ENCODE measurements at regions not wholly inside any gene's neighbourhood (a gene's known extent, or its start where the extent isn't known, plus 50 kb on each side); places are given as distances from the start of the nearest gene placed in this dataset.

DNA sequence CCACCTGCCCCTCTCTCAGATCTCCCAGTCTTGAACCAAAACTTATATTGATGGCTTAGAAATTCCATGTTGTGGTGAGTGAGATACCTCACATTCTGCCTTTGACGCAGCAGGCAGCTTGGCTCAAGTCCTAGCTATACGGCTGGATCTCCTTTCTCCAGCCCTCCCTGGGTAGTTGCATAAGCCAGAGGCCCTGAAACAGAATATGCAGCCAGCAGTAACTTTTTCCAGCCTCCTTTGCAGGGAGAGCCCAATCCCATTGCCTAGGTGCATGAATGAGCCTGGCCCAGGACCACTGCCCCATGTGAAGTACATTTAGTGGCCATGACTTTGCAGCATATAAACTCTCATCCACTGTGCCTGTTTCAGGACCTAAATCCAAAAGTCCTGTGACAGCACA lies 202.2 kb upstream of the CDYL start:
- H3K9ac ChIP-seq (ENCODE audit: low read length): no peak overlapping the region
- no peaks in the 10 kb centered on the region for H3K27me3 ChIP-seq (ENCODE audit: control insufficient read depth, insufficient read depth, low read length)
- H3K4me1 ChIP-seq (ENCODE audit: control insufficient read depth, insufficient read depth, low read length): no peaks in the 10 kb centered on the region
- H3K4me3 ChIP-seq (ENCODE audit: low read length): no peak overlapping the region
- H3K9me3 ChIP-seq (ENCODE audit: control insufficient read depth, low read length): no peaks in the 10 kb centered on the region
- no peaks in the 10 kb centered on the region for H3K36me3 ChIP-seq (ENCODE audit: control insufficient read depth, insufficient read depth, low read length)

- H3K9ac ChIP-seq (ENCODE audit: low read length): no peak overlapping the region
- H3K9me3 ChIP-seq (ENCODE audit: control insufficient read depth, low read length): no peaks in the 10 kb centered on the region
- no peaks in the 10 kb centered on the region for H3K36me3 ChIP-seq (ENCODE audit: control insufficient read depth, insufficient read depth, low read length)
- H3K27me3 ChIP-seq (ENCODE audit: control insufficient read depth, insufficient read depth, low read length): no peaks in the 10 kb centered on the region
- H3K4me3 ChIP-seq (ENCODE audit: low read length): no peak overlapping the region
- H3K4me1 ChIP-seq (ENCODE audit: control insufficient read depth, insufficient read depth, low read length): no peaks in the 10 kb centered on the region
Observed at GRCh38 chr6:4571011-4571410, 205.2 kb upstream of the CDYL start.

GRCh38 chr6:4568138-4568537 lies 208.1 kb upstream of the CDYL start:
- Histone ChIP-seq H3K4me3 (ENCODE audit: low read length) (no peak overlapping the region), H3K27me3 (ENCODE audit: control insufficient read depth, insufficient read depth, low read length) (no peaks in the 10 kb centered on the region), H3K4me1 (ENCODE audit: control insufficient read depth, insufficient read depth, low read length) (no peaks in the 10 kb centered on the region), H3K9me3 (ENCODE audit: control insufficient read depth, low read length) (no peaks in the 10 kb centered on the region), H3K36me3 (ENCODE audit: control insufficient read depth, insufficient read depth, low read length) (no peaks in the 10 kb centered on the region), H3K9ac (ENCODE audit: low read length) (no peak overlapping the region)

DNA sequence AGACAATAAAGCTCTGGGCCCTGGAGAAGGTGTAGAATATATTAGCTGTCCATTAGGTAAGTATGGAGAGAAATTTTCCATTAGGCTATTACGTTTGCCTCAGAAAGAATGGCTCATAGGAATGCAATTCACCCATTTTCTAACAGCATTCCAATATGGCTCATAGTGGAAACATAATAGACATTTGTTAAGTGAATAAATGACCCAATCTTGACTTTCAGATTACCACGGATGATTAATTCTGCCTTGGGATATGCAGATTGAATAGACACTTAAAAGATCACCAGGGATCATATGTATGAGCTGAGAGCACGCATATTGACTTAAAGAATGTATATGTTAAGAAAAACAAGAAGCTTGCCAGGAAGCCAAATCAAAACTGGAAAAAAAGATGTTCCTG lies 209.1 kb upstream of the CDYL start:
- H3K27me3 ChIP-seq (ENCODE audit: control insufficient read depth, insufficient read depth, low read length): no peaks in the 10 kb centered on the region
- H3K9ac ChIP-seq (ENCODE audit: low read length): no peak overlapping the region
- H3K36me3 ChIP-seq (ENCODE audit: control insufficient read depth, insufficient read depth, low read length): no peaks in the 10 kb centered on the region
- no peak overlapping the region for H3K4me3 ChIP-seq (ENCODE audit: low read length)
- no peaks in the 10 kb centered on the region for H3K9me3 ChIP-seq (ENCODE audit: control insufficient read depth, low read length)
- no peaks in the 10 kb centered on the region for H3K4me1 ChIP-seq (ENCODE audit: control insufficient read depth, insufficient read depth, low read length)

DNA sequence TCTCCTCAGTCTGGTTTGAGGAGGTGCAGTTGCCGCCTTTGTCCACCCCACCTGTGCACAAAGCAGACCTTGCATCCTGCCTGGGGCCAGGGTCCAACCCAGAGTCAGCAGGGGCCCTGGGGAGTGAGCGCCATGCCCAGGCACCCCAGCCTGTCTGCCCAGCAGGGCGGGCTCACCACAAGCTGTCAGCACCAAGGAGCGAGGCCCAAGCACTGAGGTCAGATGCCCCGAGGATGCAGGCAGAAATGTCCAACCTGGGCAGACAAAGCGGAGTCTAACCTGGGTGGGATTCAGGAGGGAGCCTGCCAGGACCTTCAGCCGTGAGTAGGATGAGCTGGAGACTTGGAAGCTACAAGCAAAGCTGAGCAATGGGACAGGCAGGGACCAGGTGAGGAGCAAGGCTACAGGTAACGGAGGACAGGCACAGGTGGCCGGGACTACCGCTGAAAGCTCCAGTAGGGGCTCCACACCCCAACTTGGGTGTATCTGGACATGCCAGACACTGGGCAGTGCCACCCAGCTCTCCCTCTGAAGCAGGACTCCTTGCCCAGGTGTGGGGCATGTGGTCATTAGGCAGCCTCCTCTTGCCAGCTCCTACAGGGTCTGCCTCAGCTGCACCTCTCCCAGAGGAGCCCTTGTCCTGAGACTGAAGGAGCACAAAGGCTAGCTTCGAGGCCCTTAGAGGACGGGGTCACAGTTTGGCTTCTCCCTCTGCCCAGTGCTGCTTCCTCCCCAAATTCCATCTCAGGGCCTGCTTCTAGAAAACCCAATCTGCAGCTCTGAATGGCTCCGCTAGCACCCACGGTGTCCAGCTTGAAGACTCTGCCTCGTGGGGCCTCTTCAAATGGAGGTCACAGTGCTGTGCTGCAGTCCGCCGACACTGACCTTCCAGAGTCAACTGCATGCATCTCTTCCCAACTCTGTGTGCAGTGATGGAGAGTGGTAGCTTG lies 210.6 kb upstream of the CDYL start:
- H3K4me1 ChIP-seq (ENCODE audit: control insufficient read depth, insufficient read depth, low read length): no peaks in the 10 kb centered on the region
- no peaks in the 10 kb centered on the region for H3K27me3 ChIP-seq (ENCODE audit: control insufficient read depth, insufficient read depth, low read length)
- H3K4me3 ChIP-seq (ENCODE audit: low read length): no peak overlapping the region
- no peaks in the 10 kb centered on the region for H3K9me3 ChIP-seq (ENCODE audit: control insufficient read depth, low read length)
- no peaks in the 10 kb centered on the region for H3K36me3 ChIP-seq (ENCODE audit: control insufficient read depth, insufficient read depth, low read length)
- H3K9ac ChIP-seq (ENCODE audit: low read length): no peak overlapping the region

DNA sequence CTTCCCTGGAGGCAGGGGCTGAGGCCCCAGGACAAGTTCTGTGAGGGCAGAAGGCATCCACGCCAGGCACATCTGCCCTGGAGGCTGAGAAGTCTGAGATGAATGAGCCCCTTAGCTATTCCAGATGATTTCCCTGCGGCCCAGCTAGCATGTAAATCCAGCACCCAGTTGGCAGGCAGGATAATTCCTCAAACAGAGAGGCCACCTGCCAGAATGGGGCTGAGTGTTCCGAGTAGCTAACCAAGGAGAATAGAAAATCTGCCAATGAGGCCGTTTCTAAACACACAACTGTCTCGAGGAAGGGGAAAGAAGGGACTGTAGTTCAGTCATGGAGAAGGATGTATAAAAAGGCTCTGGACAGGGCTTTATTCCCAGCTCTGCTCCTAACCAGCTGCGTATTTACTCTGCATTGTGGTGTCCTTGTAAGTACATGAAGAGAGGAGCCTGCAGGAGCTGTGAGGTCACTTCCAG lies 211.4 kb upstream of the CDYL start:
- Histone ChIP-seq H3K9ac (ENCODE audit: low read length) (no peak overlapping the region), H3K4me1 (ENCODE audit: control insufficient read depth, insufficient read depth, low read length) (no peaks in the 10 kb centered on the region), H3K4me3 (ENCODE audit: low read length) (no peak overlapping the region), H3K9me3 (ENCODE audit: control insufficient read depth, low read length) (no peaks in the 10 kb centered on the region), H3K36me3 (ENCODE audit: control insufficient read depth, insufficient read depth, low read length) (no peaks in the 10 kb centered on the region), H3K27me3 (ENCODE audit: control insufficient read depth, insufficient read depth, low read length) (no peaks in the 10 kb centered on the region)

- no peaks in the 10 kb centered on the region for H3K4me1 ChIP-seq (ENCODE audit: control insufficient read depth, insufficient read depth, low read length)
- no peak overlapping the region for H3K4me3 ChIP-seq (ENCODE audit: low read length)
- no peaks in the 10 kb centered on the region for H3K27me3 ChIP-seq (ENCODE audit: control insufficient read depth, insufficient read depth, low read length)
- no peaks in the 10 kb centered on the region for H3K9me3 ChIP-seq (ENCODE audit: control insufficient read depth, low read length)
- H3K9ac ChIP-seq (ENCODE audit: low read length): no peak overlapping the region
- H3K36me3 ChIP-seq (ENCODE audit: control insufficient read depth, insufficient read depth, low read length): no peaks in the 10 kb centered on the region
Observed at GRCh38 chr6:4563877-4564276, 212.3 kb upstream of the CDYL start.

DNA sequence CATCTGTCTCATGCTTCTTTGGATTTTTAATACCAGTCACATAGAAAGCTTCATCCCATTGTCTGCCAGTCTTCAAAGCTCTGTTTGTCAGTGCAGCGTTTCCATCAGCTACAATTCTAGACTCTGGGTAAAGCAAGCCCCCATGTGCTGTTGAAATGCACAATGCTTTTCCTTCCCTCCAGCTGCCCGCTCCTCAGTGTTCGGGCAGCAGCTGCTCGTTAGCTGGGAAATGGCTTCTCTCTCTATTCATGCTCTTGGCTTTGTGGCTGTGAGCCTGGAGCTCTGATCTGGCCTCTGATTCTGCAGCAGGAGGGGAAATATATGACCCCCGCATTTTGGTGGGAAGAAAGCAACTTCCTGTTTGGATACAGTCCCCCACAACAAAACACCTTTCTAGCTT lies 213.0 kb upstream of the CDYL start:
- no peak overlapping the region for H3K9ac ChIP-seq (ENCODE audit: low read length)
- no peak overlapping the region for H3K4me3 ChIP-seq (ENCODE audit: low read length)
- no peaks in the 10 kb centered on the region for H3K9me3 ChIP-seq (ENCODE audit: control insufficient read depth, low read length)
- H3K36me3 ChIP-seq (ENCODE audit: control insufficient read depth, insufficient read depth, low read length): no peaks in the 10 kb centered on the region
- H3K4me1 ChIP-seq (ENCODE audit: control insufficient read depth, insufficient read depth, low read length): no peaks in the 10 kb centered on the region
- no peaks in the 10 kb centered on the region for H3K27me3 ChIP-seq (ENCODE audit: control insufficient read depth, insufficient read depth, low read length)

DNA sequence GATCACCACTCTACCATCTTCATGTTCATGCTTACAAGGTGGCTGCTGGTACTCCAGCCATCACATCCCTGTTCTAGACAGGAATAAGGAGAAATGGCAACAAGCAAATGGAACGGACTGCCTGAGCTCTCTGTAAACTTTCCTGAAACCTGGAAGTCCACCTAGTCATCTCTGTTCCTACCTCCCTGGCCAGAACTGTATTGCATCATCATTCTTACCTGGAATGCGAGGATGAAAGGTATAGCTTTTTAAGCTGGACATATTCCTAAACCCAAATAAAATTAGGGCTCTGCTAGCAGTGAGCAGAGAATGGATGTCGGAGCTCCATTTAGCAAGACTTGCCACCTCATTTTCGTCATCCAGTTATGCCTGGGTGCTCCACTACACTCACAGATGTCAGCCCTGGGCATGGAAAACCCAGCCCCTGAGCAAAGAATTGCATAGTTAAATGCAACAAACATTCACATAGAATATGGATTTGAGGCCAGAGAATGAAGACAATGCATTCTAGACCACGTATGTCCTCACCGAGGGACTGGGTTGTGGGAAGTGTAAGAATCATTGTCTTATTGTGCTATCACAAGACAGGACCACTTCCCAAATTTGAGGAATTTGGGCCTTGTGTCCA lies 214.3 kb upstream of the CDYL start:
- H3K4me3 ChIP-seq (ENCODE audit: low read length): no peak overlapping the region
- H3K9ac ChIP-seq (ENCODE audit: low read length): no peak overlapping the region
- H3K9me3 ChIP-seq (ENCODE audit: control insufficient read depth, low read length): no peaks in the 10 kb centered on the region
- no peaks in the 10 kb centered on the region for H3K4me1 ChIP-seq (ENCODE audit: control insufficient read depth, insufficient read depth, low read length)
- H3K27me3 ChIP-seq (ENCODE audit: control insufficient read depth, insufficient read depth, low read length): no peaks in the 10 kb centered on the region
- no peaks in the 10 kb centered on the region for H3K36me3 ChIP-seq (ENCODE audit: control insufficient read depth, insufficient read depth, low read length)

DNA sequence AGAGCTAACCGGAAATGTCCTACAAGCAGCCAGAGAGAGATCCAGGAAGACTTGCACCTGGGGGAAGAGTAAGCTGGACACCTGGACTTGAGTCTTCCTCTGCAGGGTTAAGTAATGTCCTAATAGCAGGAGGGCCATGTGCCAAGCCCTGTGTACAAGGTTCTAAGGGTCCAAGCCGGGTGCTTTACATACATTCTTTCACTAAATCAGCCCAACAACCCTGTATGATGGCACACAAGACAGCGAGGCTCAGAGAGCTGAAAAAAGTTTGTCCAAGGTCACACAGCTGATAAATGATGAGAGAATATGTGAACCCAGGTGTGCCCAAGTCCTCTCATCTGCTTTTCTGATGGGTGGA lies 215.1 kb upstream of the CDYL start:
- Histone ChIP-seq H3K4me3 (ENCODE audit: low read length) (no peak overlapping the region), H3K36me3 (ENCODE audit: control insufficient read depth, insufficient read depth, low read length) (no peaks in the 10 kb centered on the region), H3K9me3 (ENCODE audit: control insufficient read depth, low read length) (no peaks in the 10 kb centered on the region), H3K27me3 (ENCODE audit: control insufficient read depth, insufficient read depth, low read length) (no peaks in the 10 kb centered on the region), H3K9ac (ENCODE audit: low read length) (no peak overlapping the region), H3K4me1 (ENCODE audit: control insufficient read depth, insufficient read depth, low read length) (no peaks in the 10 kb centered on the region)

DNA sequence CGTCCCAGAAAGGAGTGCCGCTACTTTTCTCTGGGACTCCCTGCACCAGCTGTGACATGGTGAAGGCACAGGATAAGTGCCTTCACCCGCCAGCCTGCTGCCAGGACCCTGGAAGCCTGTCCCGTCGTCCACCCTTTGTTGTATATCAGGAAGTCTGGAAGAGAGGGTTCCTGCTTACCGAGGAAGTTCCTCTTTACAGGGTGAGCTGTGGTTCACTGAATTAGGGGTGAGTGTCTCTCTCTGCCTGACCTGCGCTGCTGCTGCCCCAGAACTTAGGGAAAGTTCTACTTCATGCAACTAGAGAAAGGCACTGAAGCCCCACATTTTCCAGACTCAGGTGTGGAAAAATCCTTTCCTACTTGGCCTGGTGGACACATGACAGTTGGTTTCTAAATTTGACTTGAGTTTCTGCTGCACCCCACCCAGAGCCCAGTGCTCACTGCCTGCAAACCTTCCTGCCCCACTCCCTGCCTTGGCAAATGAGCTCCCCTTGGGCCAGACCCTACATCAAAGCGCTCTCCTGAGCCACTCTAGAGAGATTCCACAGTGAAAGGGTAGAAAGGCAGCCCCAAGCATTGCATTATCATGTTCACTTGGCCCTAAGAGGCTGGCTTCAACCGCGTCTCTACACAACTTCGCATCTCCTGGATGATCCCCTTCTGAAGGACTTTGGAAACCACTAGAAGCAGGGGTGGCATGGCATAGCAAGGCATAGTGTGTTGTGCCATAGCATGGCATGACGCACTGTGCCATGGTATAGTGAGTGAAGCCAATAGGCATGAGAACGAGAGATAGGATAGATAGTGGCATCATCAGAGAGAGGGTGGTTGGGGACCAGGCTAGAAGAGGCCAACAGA lies 215.8 kb upstream of the CDYL start:
- Histone ChIP-seq H3K27me3 (ENCODE audit: control insufficient read depth, insufficient read depth, low read length) (no peaks in the 10 kb centered on the region), H3K9ac (ENCODE audit: low read length) (no peak overlapping the region), H3K36me3 (ENCODE audit: control insufficient read depth, insufficient read depth, low read length) (no peaks in the 10 kb centered on the region), H3K4me3 (ENCODE audit: low read length) (no peak overlapping the region), H3K4me1 (ENCODE audit: control insufficient read depth, insufficient read depth, low read length) (no peaks in the 10 kb centered on the region), H3K9me3 (ENCODE audit: control insufficient read depth, low read length) (no peaks in the 10 kb centered on the region)

All from mucosa of stomach (tissue), 1 donor.